ENCODE measurements at regions not wholly inside any gene's neighbourhood (a gene's known extent, or its start where the extent isn't known, plus 50 kb on each side); places are given as distances from the start of the nearest gene placed in this dataset.

- Histone ChIP-seq H3K9me3 (ENCODE audit: control insufficient read depth in 2 of 2, insufficient read depth in 1 of 2, low read depth in 1 of 2, low read length in 1 of 2) (no peaks in the 10 kb centered on the region), H3K36me3 (ENCODE audit: control insufficient read depth in 2 of 2, insufficient read depth in 2 of 2, low read length in 1 of 2) (no peaks in the 10 kb centered on the region), H3K27ac (ENCODE audit: low read depth in 2 of 2, low read length in 1 of 2) (no peak overlapping the region), H3K4me1 (ENCODE audit: control insufficient read depth in 2 of 2, insufficient read depth in 2 of 2, low read length in 1 of 2) (no peaks in the 10 kb centered on the region), H3K4me3 (ENCODE audit: low read depth in 1 of 2, low read length in 2 of 2) (no peak overlapping the region), H3K27me3 (ENCODE audit: control insufficient read depth in 1 of 2, insufficient read depth in 2 of 2, low read length in 2 of 2) (no peaks in the 10 kb centered on the region)
- WGBS, 2 donors = 79 to 80% methylated on average over 3 of the region's 3 CpGs
These were observed 202.6 kb upstream of the MYLIP start for GRCh38 chr6:15926256-15926655.

GRCh38 chr6:15924893-15925292 lies 204.0 kb upstream of the MYLIP start:
- Histone ChIP-seq H3K27me3 (ENCODE audit: control insufficient read depth in 1 of 2, insufficient read depth in 2 of 2, low read length in 2 of 2) (no peaks in the 10 kb centered on the region), H3K36me3 (ENCODE audit: control insufficient read depth in 2 of 2, insufficient read depth in 2 of 2, low read length in 1 of 2) (no peaks in the 10 kb centered on the region), H3K4me1 (ENCODE audit: control insufficient read depth in 2 of 2, insufficient read depth in 2 of 2, low read length in 1 of 2) (no peaks in the 10 kb centered on the region), H3K9me3 (ENCODE audit: control insufficient read depth in 2 of 2, insufficient read depth in 1 of 2, low read depth in 1 of 2, low read length in 1 of 2) (no peaks in the 10 kb centered on the region), H3K27ac (ENCODE audit: low read depth in 2 of 2, low read length in 1 of 2) (no peak overlapping the region), H3K4me3 (ENCODE audit: low read depth in 1 of 2, low read length in 2 of 2) (no peak overlapping the region)

- no peaks in the 10 kb centered on the region for H3K36me3 ChIP-seq (ENCODE audit: control insufficient read depth in 2 of 2, insufficient read depth in 2 of 2, low read length in 1 of 2)
- WGBS, 2 donors = 72 to 73% methylated on average over 7 of the region's 7 CpGs
- no peaks in the 10 kb centered on the region for H3K9me3 ChIP-seq (ENCODE audit: control insufficient read depth in 2 of 2, insufficient read depth in 1 of 2, low read depth in 1 of 2, low read length in 1 of 2)
- no peak overlapping the region for H3K27ac ChIP-seq (ENCODE audit: low read depth in 2 of 2, low read length in 1 of 2)
- H3K4me3 ChIP-seq (ENCODE audit: low read depth in 1 of 2, low read length in 2 of 2) = no peak overlapping the region
- H3K4me1 ChIP-seq (ENCODE audit: control insufficient read depth in 2 of 2, insufficient read depth in 2 of 2, low read length in 1 of 2) = no peaks in the 10 kb centered on the region
- no peaks in the 10 kb centered on the region for H3K27me3 ChIP-seq (ENCODE audit: control insufficient read depth in 1 of 2, insufficient read depth in 2 of 2, low read length in 2 of 2)
These were observed 206.2 kb upstream of the MYLIP start for GRCh38 chr6:15922510-15923250.

GRCh38 chr6:15921243-15921642 lies 207.6 kb upstream of the MYLIP start:
- no peak overlapping the region for H3K4me3 ChIP-seq (ENCODE audit: low read depth in 1 of 2, low read length in 2 of 2)
- H3K27me3 ChIP-seq (ENCODE audit: control insufficient read depth in 1 of 2, insufficient read depth in 2 of 2, low read length in 2 of 2) = no peaks in the 10 kb centered on the region
- H3K27ac ChIP-seq (ENCODE audit: low read depth in 2 of 2, low read length in 1 of 2) = no peak overlapping the region
- WGBS, 2 donors = 92 to 94% methylated on average over 2 of the region's 2 CpGs
- no peaks in the 10 kb centered on the region for H3K9me3 ChIP-seq (ENCODE audit: control insufficient read depth in 2 of 2, insufficient read depth in 1 of 2, low read depth in 1 of 2, low read length in 1 of 2)
- no peaks in the 10 kb centered on the region for H3K36me3 ChIP-seq (ENCODE audit: control insufficient read depth in 2 of 2, insufficient read depth in 2 of 2, low read length in 1 of 2)
- no peaks in the 10 kb centered on the region for H3K4me1 ChIP-seq (ENCODE audit: control insufficient read depth in 2 of 2, insufficient read depth in 2 of 2, low read length in 1 of 2)

- Histone ChIP-seq H3K9me3 (ENCODE audit: control insufficient read depth in 2 of 2, insufficient read depth in 1 of 2, low read depth in 1 of 2, low read length in 1 of 2) (no peaks in the 10 kb centered on the region), H3K27ac (ENCODE audit: low read depth in 2 of 2, low read length in 1 of 2) (no peak overlapping the region), H3K4me1 (ENCODE audit: control insufficient read depth in 2 of 2, insufficient read depth in 2 of 2, low read length in 1 of 2) (no peaks in the 10 kb centered on the region), H3K4me3 (ENCODE audit: low read depth in 1 of 2, low read length in 2 of 2) (no peak overlapping the region), H3K27me3 (ENCODE audit: control insufficient read depth in 1 of 2, insufficient read depth in 2 of 2, low read length in 2 of 2) (no peaks in the 10 kb centered on the region), H3K36me3 (ENCODE audit: control insufficient read depth in 2 of 2, insufficient read depth in 2 of 2, low read length in 1 of 2) (no peaks in the 10 kb centered on the region)
- WGBS, 2 donors = 93 to 97% methylated on average over 3 of the region's 3 CpGs
These were observed 212.3 kb upstream of the MYLIP start for GRCh38 chr6:15916581-15916980.

GRCh38 chr6:15915508-15916178 lies 213.2 kb upstream of the MYLIP start:
- Histone ChIP-seq H3K27ac (ENCODE audit: low read depth in 2 of 2, low read length in 1 of 2) (no peak overlapping the region), H3K4me1 (ENCODE audit: control insufficient read depth in 2 of 2, insufficient read depth in 2 of 2, low read length in 1 of 2) (no peaks in the 10 kb centered on the region), H3K4me3 (ENCODE audit: low read depth in 1 of 2, low read length in 2 of 2) (no peak overlapping the region), H3K27me3 (ENCODE audit: control insufficient read depth in 1 of 2, insufficient read depth in 2 of 2, low read length in 2 of 2) (no peaks in the 10 kb centered on the region), H3K36me3 (ENCODE audit: control insufficient read depth in 2 of 2, insufficient read depth in 2 of 2, low read length in 1 of 2) (no peaks in the 10 kb centered on the region), H3K9me3 (ENCODE audit: control insufficient read depth in 2 of 2, insufficient read depth in 1 of 2, low read depth in 1 of 2, low read length in 1 of 2) (no peaks in the 10 kb centered on the region)
- WGBS, 2 donors = 92 to 95% methylated on average over 8 of the region's 8 CpGs

GRCh38 chr6:15914553-15914952 lies 214.3 kb upstream of the MYLIP start:
- 87 to 92% methylated on average over 2 of the region's 2 CpGs for WGBS, 2 donors
- H3K27ac ChIP-seq (ENCODE audit: low read depth in 2 of 2, low read length in 1 of 2) = no peak overlapping the region
- no peaks in the 10 kb centered on the region for H3K9me3 ChIP-seq (ENCODE audit: control insufficient read depth in 2 of 2, insufficient read depth in 1 of 2, low read depth in 1 of 2, low read length in 1 of 2)
- H3K4me3 ChIP-seq (ENCODE audit: low read depth in 1 of 2, low read length in 2 of 2) = no peak overlapping the region
- no peaks in the 10 kb centered on the region for H3K4me1 ChIP-seq (ENCODE audit: control insufficient read depth in 2 of 2, insufficient read depth in 2 of 2, low read length in 1 of 2)
- no peaks in the 10 kb centered on the region for H3K36me3 ChIP-seq (ENCODE audit: control insufficient read depth in 2 of 2, insufficient read depth in 2 of 2, low read length in 1 of 2)
- H3K27me3 ChIP-seq (ENCODE audit: control insufficient read depth in 1 of 2, insufficient read depth in 2 of 2, low read length in 2 of 2) = no peaks in the 10 kb centered on the region

GRCh38 chr6:15913573-15913972 lies 215.3 kb upstream of the MYLIP start:
- 98 to 99% methylated on average over 2 of the region's 2 CpGs for WGBS, 2 donors
- Histone ChIP-seq H3K4me1 (ENCODE audit: control insufficient read depth in 2 of 2, insufficient read depth in 2 of 2, low read length in 1 of 2) (peaks cover 0 to 3% of the 10 kb centered on the region in 2 donors), H3K36me3 (ENCODE audit: control insufficient read depth in 2 of 2, insufficient read depth in 2 of 2, low read length in 1 of 2) (no peaks in the 10 kb centered on the region), H3K9me3 (ENCODE audit: control insufficient read depth in 2 of 2, insufficient read depth in 1 of 2, low read depth in 1 of 2, low read length in 1 of 2) (no peaks in the 10 kb centered on the region), H3K4me3 (ENCODE audit: low read depth in 1 of 2, low read length in 2 of 2) (no peak overlapping the region), H3K27me3 (ENCODE audit: control insufficient read depth in 1 of 2, insufficient read depth in 2 of 2, low read length in 2 of 2) (no peaks in the 10 kb centered on the region), H3K27ac (ENCODE audit: low read depth in 2 of 2, low read length in 1 of 2) (no peak overlapping the region)

GRCh38 chr6:15912505-15913400 lies 216.1 kb upstream of the MYLIP start:
- no peak overlapping the region for H3K27ac ChIP-seq (ENCODE audit: low read depth in 2 of 2, low read length in 1 of 2)
- H3K27me3 ChIP-seq (ENCODE audit: control insufficient read depth in 1 of 2, insufficient read depth in 2 of 2, low read length in 2 of 2) = no peaks in the 10 kb centered on the region
- no peaks in the 10 kb centered on the region for H3K9me3 ChIP-seq (ENCODE audit: control insufficient read depth in 2 of 2, insufficient read depth in 1 of 2, low read depth in 1 of 2, low read length in 1 of 2)
- no peak overlapping the region for H3K4me3 ChIP-seq (ENCODE audit: low read depth in 1 of 2, low read length in 2 of 2)
- peaks cover 0 to 3% of the 10 kb centered on the region in 2 donors for H3K4me1 ChIP-seq (ENCODE audit: control insufficient read depth in 2 of 2, insufficient read depth in 2 of 2, low read length in 1 of 2)
- WGBS, 2 donors = 88 to 94% methylated on average over 9 of the region's 9 CpGs
- no peaks in the 10 kb centered on the region for H3K36me3 ChIP-seq (ENCODE audit: control insufficient read depth in 2 of 2, insufficient read depth in 2 of 2, low read length in 1 of 2)
